MCF 10A (cell line): ENCODE measurements at regions not wholly inside any gene's neighbourhood (a gene's known extent, or its start where the extent isn't known, plus 50 kb on each side); places are given as distances from the start of the nearest gene placed in this dataset.

ENCODE experiments used
- BruUV-seq: library from RNA; stranded (reverse); fragments of 400-500 nt; replicated peaks from 2 replicates; lab custom pipeline; 2021; lab: Mats Ljungman, UMichigan
- CTCF ChIA-PET: fragments of 300-600 bp; sonication (Branson Sonifier 250); formaldehyde crosslinking; extraction: SDS; loops from one replicate; lab custom pipeline; 2021; ENCODE audit warnings: antibody characterized with exemption, inconsistent platforms; lab: Yijun Ruan, JAX
- POLR2A ChIA-PET: fragments of 300-600, 350-650 bp; sonication (Branson Sonifier 250); formaldehyde crosslinking; extraction: SDS; loops from one replicate; lab custom pipeline; 2020; ENCODE audit warnings: antibody characterized with exemption, inconsistent platforms; lab: Yijun Ruan, JAX
- DNase-seq: peaks from one replicate; pipeline ENCODE4 v3.0.0-alpha.2; 2018; ENCODE audit not compliant: unreplicated experiment
- H3K27ac Mint-ChIP-seq: one replicate; pipeline ENCODE4 v1.8.0; 2022; ENCODE audit warnings: mild to moderate bottlenecking, low read depth, mixed read lengths; ENCODE audit not compliant: unreplicated experiment
- H3K27me3 Mint-ChIP-seq: one replicate; pipeline ENCODE4 v1.8.0; 2022; ENCODE audit warnings: mixed read lengths; ENCODE audit not compliant: insufficient read depth, unreplicated experiment
- H3K36me3 Mint-ChIP-seq: one replicate; pipeline ENCODE4 v1.8.0; 2022; ENCODE audit warnings: mild to moderate bottlenecking, moderate library complexity, mixed read lengths; ENCODE audit not compliant: insufficient read depth, unreplicated experiment
- H3K4me1 Mint-ChIP-seq: one replicate; pipeline ENCODE4 v1.8.0; 2022; ENCODE audit warnings: mixed read lengths; ENCODE audit not compliant: insufficient read depth, unreplicated experiment
- H3K4me3 Mint-ChIP-seq: one replicate; pipeline ENCODE4 v1.8.0; 2022; ENCODE audit warnings: mild to moderate bottlenecking, moderate library complexity, mixed read lengths; ENCODE audit not compliant: unreplicated experiment
- H3K9me3 Mint-ChIP-seq: one replicate; pipeline ENCODE4 v1.8.0; 2022; ENCODE audit warnings: mixed read lengths; ENCODE audit not compliant: unreplicated experiment
- intact Hi-C: fragments of 100-400 bp; cut with micrococcal nuclease; formaldehyde crosslinking; loops from 2 replicates; pipeline ENCODE4 v1.14.1; 2022
- TF ChIP-seq, protein P1 (sequence below): fragments of 200-600 bp; IDR thresholded peaks from one replicate; pipeline ENCODE4 v1.8.0; 2022; ENCODE audit warnings: antibody characterized with exemption, mild to moderate bottlenecking; ENCODE audit not compliant: unreplicated experiment

DNA sequence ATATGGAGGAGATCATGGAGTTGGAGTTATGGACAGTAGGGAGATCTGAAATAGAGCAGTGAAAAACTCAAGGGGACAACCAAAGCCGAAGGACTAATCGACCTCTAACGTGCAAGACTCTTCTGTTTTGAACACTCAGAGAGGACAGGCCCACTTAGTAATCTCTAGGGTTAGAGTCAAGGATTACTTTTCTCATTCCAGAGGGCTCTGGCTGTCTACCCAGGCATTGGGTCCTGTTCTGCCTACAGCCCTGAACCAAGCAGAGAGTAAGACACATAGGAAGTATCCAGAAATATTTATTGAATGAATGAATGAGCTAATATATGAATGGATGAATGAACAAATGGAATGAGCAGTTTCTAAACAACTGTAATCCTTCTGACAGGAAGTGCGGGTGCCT, 50.3 kb upstream of the PKDCC start:
- intact Hi-C loops, result no loop called here
- Mint-ChIP-seq H3K4me3 (no peak overlapping the region), H3K36me3 (no peaks in the 10 kb centered on the region), H3K9me3 (no peaks in the 10 kb centered on the region), H3K4me1 (no peaks in the 10 kb centered on the region), H3K27me3 (peaks cover 24% of the 10 kb centered on the region), H3K27ac (no peak overlapping the region)
- no TSS peak for BruUV-seq
- TF ChIP-seq, protein P1, sequence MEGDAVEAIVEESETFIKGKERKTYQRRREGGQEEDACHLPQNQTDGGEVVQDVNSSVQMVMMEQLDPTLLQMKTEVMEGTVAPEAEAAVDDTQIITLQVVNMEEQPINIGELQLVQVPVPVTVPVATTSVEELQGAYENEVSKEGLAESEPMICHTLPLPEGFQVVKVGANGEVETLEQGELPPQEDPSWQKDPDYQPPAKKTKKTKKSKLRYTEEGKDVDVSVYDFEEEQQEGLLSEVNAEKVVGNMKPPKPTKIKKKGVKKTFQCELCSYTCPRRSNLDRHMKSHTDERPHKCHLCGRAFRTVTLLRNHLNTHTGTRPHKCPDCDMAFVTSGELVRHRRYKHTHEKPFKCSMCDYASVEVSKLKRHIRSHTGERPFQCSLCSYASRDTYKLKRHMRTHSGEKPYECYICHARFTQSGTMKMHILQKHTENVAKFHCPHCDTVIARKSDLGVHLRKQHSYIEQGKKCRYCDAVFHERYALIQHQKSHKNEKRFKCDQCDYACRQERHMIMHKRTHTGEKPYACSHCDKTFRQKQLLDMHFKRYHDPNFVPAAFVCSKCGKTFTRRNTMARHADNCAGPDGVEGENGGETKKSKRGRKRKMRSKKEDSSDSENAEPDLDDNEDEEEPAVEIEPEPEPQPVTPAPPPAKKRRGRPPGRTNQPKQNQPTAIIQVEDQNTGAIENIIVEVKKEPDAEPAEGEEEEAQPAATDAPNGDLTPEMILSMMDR, result no peak
- CTCF ChIA-PET, result no interaction called here
- POLR2A ChIA-PET, result no interaction called here
- DNase-seq, result no peak
